Neutrophil (primary cell): ENCODE measurements at regions not wholly inside any gene's neighbourhood (a gene's known extent, or its start where the extent isn't known, plus 50 kb on each side); places are given as distances from the start of the nearest gene placed in this dataset.

ENCODE experiments used
- H3K27ac ChIP-seq: fragments of 200-600 bp; sonication (generic); 2 replicates; pipeline ENCODE4 v1.5.1; 2016; ENCODE audit warnings: mild to moderate bottlenecking, moderate library complexity
- H3K27me3 ChIP-seq: fragments of 200-600 bp; sonication (generic); 2 replicates; pipeline ENCODE4 v1.6.0; 2016; ENCODE audit warnings: mild to moderate bottlenecking
- H3K36me3 ChIP-seq: fragments of 200-600 bp; sonication (generic); 2 replicates; pipeline ENCODE4 v1.5.1; 2017
- H3K4me1 ChIP-seq, 2 experiments: fragments of 200-600 bp in 1 of 2; sonication (generic) in 1 of 2; 1 replicate in 1 of 2; 2 replicates in 1 of 2; pipeline versions ENCODE4 v1.5.1 to v1.6.1; 2013 to 2016; ENCODE audit warnings: low read depth in 1 of 2, low read length in 1 of 2, mild to moderate bottlenecking in 1 of 2, moderate library complexity in 1 of 2; ENCODE audit not compliant: control insufficient read depth in 1 of 2, insufficient read depth in 1 of 2
- H3K4me3 ChIP-seq, 2 experiments: fragments of 200-600 bp in 1 of 2; sonication (generic) in 1 of 2; 1 replicate in 1 of 2; 2 replicates in 1 of 2; pipeline ENCODE4 v1.5.1; 2013 to 2016; ENCODE audit warnings: low read depth in 1 of 2, low read length in 1 of 2, mild to moderate bottlenecking in 1 of 2, moderate library complexity in 1 of 2
- H3K9me3 ChIP-seq: fragments of 200-600 bp; sonication (generic); 2 replicates; pipeline ENCODE4 v1.5.1; 2016
- CTCF ChIP-seq: fragments of 200-600 bp; sonication (generic); IDR thresholded peaks from 2 replicates; pipeline ENCODE4 v1.5.1; 2016; ENCODE audit warnings: antibody characterized with exemption

DNA sequence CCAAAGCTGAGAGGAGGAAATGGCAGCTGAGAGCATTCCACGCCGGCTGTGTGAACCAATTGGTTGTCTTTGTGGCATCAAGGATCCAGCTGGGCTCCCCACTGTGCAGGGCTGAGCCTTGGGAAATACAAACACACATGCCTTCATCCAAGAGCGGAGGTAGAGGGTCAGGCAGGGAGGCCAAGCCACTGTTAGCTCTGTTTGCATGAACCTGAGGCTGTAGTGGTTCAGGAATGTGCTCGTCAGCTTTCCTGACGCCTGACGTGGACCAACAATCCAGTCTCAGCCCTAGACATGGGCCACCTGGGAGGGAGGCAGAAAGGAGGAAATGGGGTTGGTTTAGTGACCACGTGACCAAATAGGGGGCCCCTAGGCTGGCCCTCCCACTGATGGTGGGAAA is 276.9 kb downstream of the TLE3 start:
- Histone ChIP-seq H3K4me1 (peaks cover 8 to 11% of the 10 kb centered on the region in 2 experiments), H3K36me3 (no peaks in the 10 kb centered on the region), H3K4me3 (no peak overlapping the region), H3K27me3 (no peaks in the 10 kb centered on the region), H3K9me3 (no peaks in the 10 kb centered on the region), H3K27ac (no peak overlapping the region)
- TF ChIP-seq CTCF, result no peak

DNA sequence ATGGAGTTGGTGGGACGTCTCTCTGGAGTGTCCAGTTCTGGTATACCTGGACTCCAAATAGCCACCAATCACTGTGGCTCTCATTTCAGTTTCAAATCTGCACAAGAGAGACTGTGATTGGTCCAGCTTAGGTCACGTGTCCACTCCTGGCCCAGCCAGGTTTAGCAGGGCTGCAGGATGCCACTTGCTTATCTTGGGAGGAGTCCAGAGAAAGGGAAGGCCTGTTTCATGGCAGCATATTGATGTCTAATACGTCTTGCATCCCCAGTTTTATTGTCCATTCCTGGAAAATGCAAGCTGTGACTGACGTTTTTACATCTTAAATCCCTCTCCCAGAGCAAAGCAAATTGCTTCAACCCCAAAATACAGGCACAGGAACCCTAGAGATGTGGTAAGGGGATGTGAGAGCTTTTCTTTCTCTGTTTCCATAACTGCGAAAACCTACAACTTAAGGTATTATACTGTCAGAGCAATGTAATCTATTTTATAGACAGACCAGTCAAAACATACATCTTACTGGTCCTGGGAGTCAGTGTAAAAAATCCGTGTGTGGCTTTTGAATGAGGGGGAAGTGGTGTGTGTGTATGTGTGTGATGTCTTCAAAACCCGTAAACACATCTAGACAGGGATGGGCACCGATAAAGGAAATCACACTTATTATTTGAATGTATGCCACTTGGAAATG is 274.4 kb downstream of the TLE3 start:
- TF ChIP-seq CTCF, result no peak
- Histone ChIP-seq H3K27ac (no peak overlapping the region), H3K4me1 (no peaks in the 10 kb centered on the region), H3K36me3 (no peaks in the 10 kb centered on the region), H3K4me3 (no peak overlapping the region), H3K9me3 (no peaks in the 10 kb centered on the region), H3K27me3 (no peaks in the 10 kb centered on the region)

DNA sequence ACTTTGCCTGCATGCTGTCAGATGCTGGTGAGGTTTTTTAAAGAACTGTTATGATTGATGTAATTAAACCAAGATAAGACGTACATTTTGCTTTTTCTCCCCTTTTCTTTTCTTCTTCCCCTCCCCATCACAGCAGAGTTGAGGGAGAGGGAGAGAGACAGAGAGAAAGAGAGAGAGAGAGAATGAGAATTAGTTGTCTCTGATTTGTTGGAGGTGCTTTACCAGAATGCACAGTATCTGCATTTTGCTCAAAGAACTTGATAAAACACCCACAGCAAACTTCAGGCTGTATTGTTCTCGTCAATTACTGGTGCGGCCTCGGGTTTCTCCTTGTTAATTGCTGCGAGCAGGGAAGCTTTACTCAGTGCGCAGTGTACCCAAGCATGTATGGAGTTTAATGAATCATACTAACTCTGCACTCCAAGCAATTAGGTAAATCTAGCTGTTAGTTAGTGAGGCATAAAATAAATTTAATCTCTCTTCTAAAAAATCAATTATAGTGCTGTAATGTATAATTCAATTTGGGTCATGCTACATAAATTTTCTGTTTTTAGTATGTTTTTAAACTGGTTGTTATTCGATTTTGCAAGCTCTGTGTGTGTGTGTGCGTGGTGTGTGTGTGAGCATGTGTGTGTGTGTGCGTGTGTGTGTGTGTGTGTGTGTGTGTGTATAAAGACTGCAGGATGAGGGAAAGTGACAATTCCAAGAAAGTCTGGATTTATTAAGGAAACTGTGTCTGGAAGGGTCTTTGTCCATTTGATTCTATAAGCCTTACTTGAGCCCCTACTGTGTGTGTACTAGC is 273.4 kb downstream of the TLE3 start:
- H3K4me1 ChIP-seq, result no peaks in the 10 kb centered on the region
- no peak overlapping the region for H3K4me3 ChIP-seq
- no peaks in the 10 kb centered on the region for H3K9me3 ChIP-seq
- H3K27me3 ChIP-seq, result no peaks in the 10 kb centered on the region
- H3K27ac ChIP-seq, result no peak overlapping the region
- no peak for TF ChIP-seq CTCF
- H3K36me3 ChIP-seq, result no peaks in the 10 kb centered on the region

- Histone ChIP-seq H3K27me3 (no peaks in the 10 kb centered on the region), H3K4me3 (no peak overlapping the region), H3K36me3 (no peaks in the 10 kb centered on the region), H3K4me1 (no peaks in the 10 kb centered on the region), H3K27ac (no peak overlapping the region), H3K9me3 (no peaks in the 10 kb centered on the region)
- no peak for TF ChIP-seq CTCF
These were observed 272.8 kb downstream of the TLE3 start for GRCh38 chr15:69824877-69825406.

DNA sequence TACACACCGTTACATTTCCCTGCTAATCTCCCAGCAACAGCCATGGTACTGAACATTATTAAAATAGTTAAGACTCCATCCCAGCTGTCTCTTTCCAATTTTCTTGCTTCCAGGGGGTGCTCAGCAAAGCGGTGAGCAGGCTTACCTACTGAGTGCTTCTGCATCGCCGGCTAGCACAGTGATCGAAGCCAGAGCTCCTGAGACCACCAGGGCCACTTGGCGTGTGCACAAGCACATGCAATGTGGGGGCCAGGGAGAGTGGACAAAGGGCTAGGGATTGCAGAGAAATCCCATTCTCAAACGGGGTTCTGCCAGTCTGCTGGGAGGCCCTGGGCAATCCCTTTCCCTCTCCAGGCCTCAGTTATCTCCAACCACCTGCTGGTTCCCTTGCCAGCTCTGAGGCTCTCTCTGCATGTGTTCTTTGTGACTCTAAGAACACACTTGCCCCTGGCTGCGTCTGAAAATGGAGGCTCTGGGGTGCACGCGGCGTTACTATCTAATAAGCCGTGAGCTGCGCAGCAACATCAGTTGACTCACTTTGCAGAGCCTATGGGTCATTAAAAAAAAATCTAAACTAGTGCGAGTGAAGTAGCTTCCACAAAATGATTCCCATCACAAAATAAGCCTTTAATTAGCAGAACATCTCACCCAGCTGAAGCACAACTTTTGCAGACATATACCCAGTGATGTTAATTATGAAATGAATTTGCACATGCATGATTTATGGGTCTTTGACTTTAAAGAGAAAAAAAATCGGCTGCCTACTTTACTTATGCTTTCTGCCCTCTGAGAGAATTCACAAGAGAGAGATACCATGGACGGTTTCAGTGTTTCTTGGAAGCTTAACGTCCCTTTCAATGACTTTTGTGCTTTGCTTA is 271.5 kb downstream of the TLE3 start:
- Histone ChIP-seq H3K27ac (no peak overlapping the region), H3K27me3 (no peaks in the 10 kb centered on the region), H3K4me3 (no peak overlapping the region), H3K4me1 (no peaks in the 10 kb centered on the region), H3K9me3 (no peaks in the 10 kb centered on the region), H3K36me3 (no peaks in the 10 kb centered on the region)
- TF ChIP-seq CTCF, result no peak
